ENCODE measurements at regions not wholly inside any gene's neighbourhood (a gene's known extent, or its start where the extent isn't known, plus 50 kb on each side); places are given as distances from the start of the nearest gene placed in this dataset.

DNA sequence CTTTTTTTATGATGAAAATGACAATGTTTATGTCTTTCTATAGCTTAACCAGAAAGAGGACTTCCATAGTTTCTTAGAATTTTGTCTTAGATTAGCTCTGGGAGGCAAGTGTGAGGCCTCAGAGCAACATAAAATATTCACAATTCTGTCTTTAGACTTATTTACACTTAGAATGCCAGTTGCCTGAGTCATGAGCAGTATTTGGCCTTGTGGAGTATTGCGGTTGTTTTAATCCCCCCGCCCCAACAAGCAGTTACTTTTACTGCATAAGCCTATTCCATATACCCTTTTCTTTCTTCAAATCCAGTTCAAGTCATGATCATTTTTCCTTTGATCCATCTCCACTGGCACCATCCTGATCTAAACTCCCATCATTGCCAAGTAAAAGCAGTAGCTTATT is 198.0 kb upstream of the EGFLAM start:
- Histone ChIP-seq H3K27ac (ENCODE audit: low read depth, low read length, poor library complexity, severe bottlenecking) (no peak overlapping the region), H3K27me3 (replicated peaks; ENCODE audit: insufficient read depth, low read depth, low read length, poor library complexity) (no peaks in the 10 kb centered on the region), H3K9me3 (ENCODE audit: low read depth, low read length, poor library complexity, severe bottlenecking) (no peaks in the 10 kb centered on the region), H3K36me3 (ENCODE audit: insufficient read depth, low read length, poor library complexity, severe bottlenecking) (no peaks in the 10 kb centered on the region), H3K4me3 (ENCODE audit: low read depth, low read length, poor library complexity, severe bottlenecking) (no peak overlapping the region), H3K4me1 (ENCODE audit: insufficient read depth, low read length, poor library complexity, severe bottlenecking) (no peaks in the 10 kb centered on the region)
- ChIA-PET CTCF (no interaction called here), POLR2A (ENCODE audit: low non-redundant PET) (no interaction called here)
- intact Hi-C loops (cut with micrococcal nuclease; ENCODE audit: unreplicated experiment): no loop called here
- TF ChIP-seq, protein P1, sequence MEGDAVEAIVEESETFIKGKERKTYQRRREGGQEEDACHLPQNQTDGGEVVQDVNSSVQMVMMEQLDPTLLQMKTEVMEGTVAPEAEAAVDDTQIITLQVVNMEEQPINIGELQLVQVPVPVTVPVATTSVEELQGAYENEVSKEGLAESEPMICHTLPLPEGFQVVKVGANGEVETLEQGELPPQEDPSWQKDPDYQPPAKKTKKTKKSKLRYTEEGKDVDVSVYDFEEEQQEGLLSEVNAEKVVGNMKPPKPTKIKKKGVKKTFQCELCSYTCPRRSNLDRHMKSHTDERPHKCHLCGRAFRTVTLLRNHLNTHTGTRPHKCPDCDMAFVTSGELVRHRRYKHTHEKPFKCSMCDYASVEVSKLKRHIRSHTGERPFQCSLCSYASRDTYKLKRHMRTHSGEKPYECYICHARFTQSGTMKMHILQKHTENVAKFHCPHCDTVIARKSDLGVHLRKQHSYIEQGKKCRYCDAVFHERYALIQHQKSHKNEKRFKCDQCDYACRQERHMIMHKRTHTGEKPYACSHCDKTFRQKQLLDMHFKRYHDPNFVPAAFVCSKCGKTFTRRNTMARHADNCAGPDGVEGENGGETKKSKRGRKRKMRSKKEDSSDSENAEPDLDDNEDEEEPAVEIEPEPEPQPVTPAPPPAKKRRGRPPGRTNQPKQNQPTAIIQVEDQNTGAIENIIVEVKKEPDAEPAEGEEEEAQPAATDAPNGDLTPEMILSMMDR (conservative IDR thresholded peaks at IDR 0.05; ENCODE audit: low read depth, low read length): no peak
- no peak for TF ChIP-seq EZH2 (IDR thresholded peaks at IDR 0.05; ENCODE audit: borderline replicate concordance, low read depth, low read length, poor library complexity, severe bottlenecking)
- DNase-seq (ENCODE audit: low spot score): no peak
- BruUV-seq (replicated peaks): no TSS peak

DNA sequence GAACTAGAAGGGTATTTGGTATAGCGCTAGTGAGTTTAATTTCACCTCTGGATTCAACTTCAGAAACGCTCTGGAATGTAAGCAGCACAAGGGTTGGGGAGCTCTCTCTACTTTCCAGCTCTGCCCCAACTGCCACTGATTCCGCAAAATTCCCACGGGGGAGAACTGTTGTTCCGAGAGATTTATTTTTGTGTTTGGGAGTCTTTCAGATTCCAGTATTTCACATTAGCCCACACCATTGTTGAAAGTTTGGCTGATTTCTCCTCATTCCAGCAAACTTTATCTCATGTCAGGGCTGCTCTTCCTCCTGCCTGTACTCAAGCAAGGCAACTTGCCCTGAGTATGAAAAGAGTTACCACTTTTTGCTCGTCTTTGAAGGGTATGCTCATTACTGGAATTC is 198.5 kb upstream of the EGFLAM start:
- Histone ChIP-seq H3K9me3 (ENCODE audit: low read depth, low read length, poor library complexity, severe bottlenecking) (no peaks in the 10 kb centered on the region), H3K36me3 (ENCODE audit: insufficient read depth, low read length, poor library complexity, severe bottlenecking) (no peaks in the 10 kb centered on the region), H3K27me3 (replicated peaks; ENCODE audit: insufficient read depth, low read depth, low read length, poor library complexity) (no peaks in the 10 kb centered on the region), H3K4me1 (ENCODE audit: insufficient read depth, low read length, poor library complexity, severe bottlenecking) (no peaks in the 10 kb centered on the region), H3K27ac (ENCODE audit: low read depth, low read length, poor library complexity, severe bottlenecking) (no peak overlapping the region), H3K4me3 (ENCODE audit: low read depth, low read length, poor library complexity, severe bottlenecking) (no peak overlapping the region)
- TF ChIP-seq EZH2 (IDR thresholded peaks at IDR 0.05; ENCODE audit: borderline replicate concordance, low read depth, low read length, poor library complexity, severe bottlenecking): no peak
- TF ChIP-seq, protein P1 (conservative IDR thresholded peaks at IDR 0.05; ENCODE audit: low read depth, low read length): no peak
- ChIA-PET POLR2A (ENCODE audit: low non-redundant PET) (no interaction called here), CTCF (no interaction called here)
- intact Hi-C loops (cut with micrococcal nuclease; ENCODE audit: unreplicated experiment): no loop called here
- BruUV-seq (replicated peaks): no TSS peak
- DNase-seq (ENCODE audit: low spot score): no peak

DNA sequence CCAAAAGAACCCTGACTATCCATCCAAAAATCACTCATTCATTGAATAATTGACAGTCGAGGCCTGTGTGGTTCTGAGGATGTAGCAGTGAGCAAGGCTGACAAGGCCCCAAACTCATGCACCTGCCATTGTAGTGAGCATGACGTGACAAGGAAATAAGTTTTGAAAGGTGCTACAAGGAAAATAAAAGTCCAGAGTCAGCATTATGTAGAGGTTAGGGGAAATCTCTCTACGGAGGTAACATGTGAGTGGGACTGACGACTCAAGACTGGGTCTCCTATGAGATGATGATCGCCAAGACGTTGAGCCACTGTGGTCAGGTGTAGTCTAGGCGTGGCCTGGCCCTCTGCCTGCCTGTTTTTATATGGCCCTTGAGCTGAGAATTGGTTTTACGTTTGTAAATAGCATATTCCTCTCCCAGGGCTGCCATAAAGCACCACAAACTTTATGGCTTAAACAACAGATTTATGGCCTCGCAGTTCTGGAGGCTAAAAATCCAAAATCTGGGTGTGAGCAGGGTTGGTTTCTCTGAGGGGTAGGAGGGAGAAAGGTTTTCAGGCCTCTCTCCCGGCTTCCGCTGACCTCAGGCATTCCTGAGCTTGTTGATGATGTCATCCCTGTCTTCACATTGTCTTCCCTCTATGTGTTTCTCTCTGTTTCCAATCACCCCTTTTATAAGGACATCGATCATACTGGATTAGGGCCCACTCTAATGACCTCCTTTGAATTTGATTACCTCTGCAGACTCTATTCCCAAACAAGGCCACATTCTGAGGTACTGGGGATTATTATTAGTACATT is 206.4 kb upstream of the EGFLAM start:
- Histone ChIP-seq H3K9me3 (ENCODE audit: low read depth, low read length, poor library complexity, severe bottlenecking) (no peaks in the 10 kb centered on the region), H3K36me3 (ENCODE audit: insufficient read depth, low read length, poor library complexity, severe bottlenecking) (no peaks in the 10 kb centered on the region), H3K4me3 (ENCODE audit: low read depth, low read length, poor library complexity, severe bottlenecking) (no peak overlapping the region), H3K27me3 (replicated peaks; ENCODE audit: insufficient read depth, low read depth, low read length, poor library complexity) (no peaks in the 10 kb centered on the region), H3K27ac (ENCODE audit: low read depth, low read length, poor library complexity, severe bottlenecking) (no peak overlapping the region), H3K4me1 (ENCODE audit: insufficient read depth, low read length, poor library complexity, severe bottlenecking) (no peaks in the 10 kb centered on the region)
- CTCF ChIA-PET: no interaction called here
- POLR2A ChIA-PET (ENCODE audit: low non-redundant PET): no interaction called here
- DNase-seq (ENCODE audit: low spot score): no peak
- BruUV-seq (replicated peaks): no TSS peak
- intact Hi-C loops (cut with micrococcal nuclease; ENCODE audit: unreplicated experiment): no loop called here
- TF ChIP-seq, protein P1 (conservative IDR thresholded peaks at IDR 0.05; ENCODE audit: low read depth, low read length): no peak
- no peak for TF ChIP-seq EZH2 (IDR thresholded peaks at IDR 0.05; ENCODE audit: borderline replicate concordance, low read depth, low read length, poor library complexity, severe bottlenecking)
